ENCODE measurements at regions not wholly inside any gene's neighbourhood (a gene's known extent, or its start where the extent isn't known, plus 50 kb on each side); places are given as distances from the start of the nearest gene placed in this dataset.
"Not testable (repeated sequence)": the region's sequence is repeated elsewhere in the genome, so short reads cannot be mapped to it uniquely, and the experiment has no call there.

DNA sequence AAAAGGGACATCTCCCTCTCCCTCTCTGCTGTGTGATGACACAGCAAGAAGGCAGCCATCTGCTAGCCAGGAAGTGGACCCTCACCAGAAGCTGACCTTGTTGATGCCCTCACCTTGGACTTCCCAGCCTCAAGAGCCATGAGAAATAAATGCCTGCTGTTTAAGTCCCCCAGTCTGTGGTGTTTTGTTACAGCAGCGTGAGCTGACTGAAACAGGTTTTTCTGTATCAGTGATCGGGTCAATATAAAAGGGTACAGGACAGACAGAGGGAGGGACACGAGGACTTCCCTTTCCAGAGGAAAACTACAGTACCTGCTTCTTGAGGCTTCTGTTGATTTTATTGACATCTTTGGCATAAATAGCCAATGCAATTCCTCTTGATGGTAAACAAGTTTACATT, 510.3 kb upstream of the CHAC2 start:
- no peak for DNase-seq

GRCh38 chr2:53253244-53253643, 514.4 kb upstream of the CHAC2 start:
- no peak for DNase-seq

DNA sequence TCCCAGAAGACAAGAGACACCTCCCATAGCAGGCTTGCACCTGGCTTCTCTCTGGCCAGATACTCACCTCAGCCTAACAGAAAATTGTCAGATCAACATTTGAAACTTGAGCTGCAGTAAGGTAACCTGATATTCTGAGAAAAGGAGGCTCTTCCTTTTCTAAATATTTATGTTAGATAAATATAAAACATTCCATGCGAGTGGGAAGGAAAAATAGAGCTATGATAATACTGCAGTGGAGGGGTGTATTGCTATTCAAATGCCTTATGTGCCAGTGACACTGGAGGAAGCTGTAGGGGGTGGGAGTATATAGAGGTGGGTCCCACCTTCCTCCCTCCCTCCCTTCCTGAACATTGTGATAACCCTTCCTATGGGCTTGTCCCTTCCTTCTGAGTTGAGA, 515.5 kb upstream of the CHAC2 start:
- DNase-seq = no peak

DNA sequence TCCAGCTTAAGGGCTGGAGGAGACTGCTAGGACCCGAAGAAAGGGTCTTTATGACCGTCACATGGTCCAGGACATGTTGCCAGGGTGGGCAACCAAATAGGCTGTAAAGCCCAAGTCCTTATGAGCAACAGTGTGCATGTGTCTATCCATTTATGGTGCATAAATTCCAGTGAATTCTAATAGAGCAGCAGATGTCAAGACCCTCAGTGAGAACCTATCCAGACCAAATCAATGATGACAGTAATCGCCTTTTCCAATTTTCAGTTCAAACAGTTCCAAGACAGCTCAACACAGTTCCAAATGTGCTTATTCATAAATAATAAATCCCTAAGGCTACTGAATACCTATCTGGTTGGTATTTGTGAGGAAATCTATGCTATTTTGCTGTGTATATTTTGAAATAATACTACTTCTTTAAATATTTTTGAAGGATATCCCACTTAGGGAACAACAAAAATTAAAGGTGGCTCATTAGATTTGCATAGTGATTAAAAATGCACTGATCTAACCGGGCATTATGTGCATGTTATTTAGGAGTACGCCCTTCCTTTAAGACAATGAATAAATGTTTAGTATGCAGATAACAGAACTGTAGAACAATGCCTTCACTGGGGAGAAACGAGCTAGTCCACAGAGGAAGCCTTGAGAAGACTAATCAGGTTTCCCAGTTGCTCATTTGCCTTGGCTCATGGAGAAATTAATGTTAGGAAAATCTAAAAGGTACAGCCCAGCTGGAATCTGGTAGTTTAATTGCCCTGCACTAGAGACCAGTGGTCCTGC, 519.5 kb upstream of the CHAC2 start:
- DNase-seq = no peak

DNA sequence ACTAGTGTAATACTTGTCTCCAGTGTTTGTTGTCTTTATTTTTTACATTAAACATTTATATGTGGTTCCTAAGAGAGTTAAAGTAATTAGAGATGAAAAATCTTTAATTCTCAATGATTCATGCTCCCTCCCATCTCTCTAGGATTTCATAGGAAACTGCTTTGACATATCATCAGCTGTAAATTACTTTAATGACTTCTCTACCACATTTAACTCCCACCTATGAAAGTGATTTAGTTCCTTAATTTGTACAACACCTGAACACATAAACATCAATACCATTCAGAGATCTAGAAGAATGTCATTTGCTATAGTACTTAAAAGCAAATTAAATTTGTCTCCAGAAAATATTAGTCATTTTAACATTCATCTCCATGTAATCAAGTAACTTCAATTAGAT, 524.2 kb upstream of the CHAC2 start:
- DNase-seq = no peak

DNA sequence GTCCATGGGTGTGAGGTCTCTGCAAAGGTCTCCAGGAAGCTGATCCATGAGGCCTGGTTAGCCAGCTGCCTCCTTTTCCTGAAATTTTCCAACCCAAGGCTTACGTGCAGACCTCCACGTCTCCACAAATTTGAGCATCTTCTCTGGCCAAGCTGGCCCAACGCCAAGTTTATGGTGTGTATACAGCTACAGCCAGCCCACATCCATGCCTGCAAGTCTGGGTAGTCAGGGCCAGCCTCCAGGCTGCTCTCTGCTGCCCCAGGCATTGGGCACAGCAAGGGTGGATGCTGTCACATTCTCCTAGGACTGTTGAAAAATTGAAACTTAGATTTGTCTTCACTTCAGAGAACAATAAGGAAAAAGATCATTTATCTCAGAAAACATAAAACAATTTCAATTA, 525.5 kb upstream of the CHAC2 start:
- DNase-seq = no peak

GRCh38 chr2:53235836-53236582, 531.6 kb upstream of the CHAC2 start:
- no peak for DNase-seq

DNA sequence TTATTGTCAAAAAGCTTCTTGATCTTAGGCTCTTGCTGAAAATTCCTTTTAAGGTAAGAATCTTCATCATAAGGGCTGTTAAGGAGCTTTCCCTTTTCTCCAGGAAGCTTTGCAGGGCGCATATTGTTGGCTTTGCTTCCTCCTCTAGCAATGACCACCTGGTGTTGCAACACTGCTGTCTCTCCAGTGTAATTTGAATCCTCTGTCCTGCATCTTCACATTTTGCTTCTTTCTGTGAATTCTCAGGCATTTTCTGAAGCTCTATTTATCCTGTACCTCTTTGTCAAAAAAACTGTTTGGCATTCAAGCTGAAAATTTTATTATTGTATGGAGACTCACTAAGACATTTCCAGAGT, 533.1 kb upstream of the CHAC2 start:
- peak; percentile 7 for DNase-seq

GRCh38 chr2:53233759-53234547, 533.7 kb upstream of the CHAC2 start:
- DNase-seq = no peak

- no peak for DNase-seq
Observed at GRCh38 chr2:53231908-53232307, 535.7 kb upstream of the CHAC2 start.

GRCh38 chr2:53230691-53231090, 536.9 kb upstream of the CHAC2 start:
- no peak for DNase-seq

GRCh38 chr2:53227535-53227934, 540.1 kb upstream of the CHAC2 start:
- DNase-seq = no peak

DNA sequence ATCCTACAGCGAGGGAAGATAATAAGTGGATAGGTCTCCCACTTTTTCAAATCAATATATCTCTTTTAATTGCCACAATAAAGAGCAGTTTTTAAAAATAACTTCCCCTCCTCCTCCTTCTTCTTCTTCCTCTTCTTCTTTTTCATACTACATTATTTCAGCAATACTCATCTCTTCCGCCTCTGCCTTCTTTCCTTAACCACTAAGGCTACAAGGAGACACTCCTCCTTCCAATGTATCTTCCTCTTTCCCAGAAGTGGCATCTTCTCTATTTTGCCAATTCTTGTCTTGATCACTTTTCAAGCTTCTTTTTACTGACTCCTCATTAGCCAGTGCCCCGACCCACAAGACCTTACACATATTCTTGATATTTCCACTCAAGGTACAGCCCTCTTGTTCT, 546.6 kb upstream of the CHAC2 start:
- DNase-seq = no peak

GRCh38 chr2:53217250-53217649, 550.4 kb upstream of the CHAC2 start:
- no peak for DNase-seq

DNA sequence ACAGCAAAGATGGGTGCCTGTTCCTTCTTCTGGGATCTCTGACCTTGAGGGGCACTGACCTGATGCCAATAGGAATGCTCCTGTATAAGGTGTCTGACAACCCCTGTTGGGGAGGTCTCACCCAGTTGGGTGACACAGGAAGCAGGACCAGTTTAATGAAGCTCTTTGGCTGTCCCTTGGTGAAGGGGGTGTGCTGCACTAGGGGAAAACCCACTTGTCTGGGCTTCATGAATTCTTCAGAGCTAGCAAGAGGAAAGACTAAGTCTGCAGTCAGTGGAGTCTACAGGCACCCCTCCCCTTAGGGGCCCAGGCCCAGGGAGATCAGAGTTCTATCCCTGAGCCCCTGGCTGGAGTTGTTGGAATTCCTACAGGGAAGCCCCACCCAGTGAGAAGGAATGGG, 550.8 kb upstream of the CHAC2 start:
- no peak for DNase-seq

- no peak for DNase-seq
Observed at GRCh38 chr2:53212576-53212975, 555.0 kb upstream of the CHAC2 start.

GRCh38 chr2:53211201-53211774, 556.3 kb upstream of the CHAC2 start:
- DNase-seq = no peak

DNA sequence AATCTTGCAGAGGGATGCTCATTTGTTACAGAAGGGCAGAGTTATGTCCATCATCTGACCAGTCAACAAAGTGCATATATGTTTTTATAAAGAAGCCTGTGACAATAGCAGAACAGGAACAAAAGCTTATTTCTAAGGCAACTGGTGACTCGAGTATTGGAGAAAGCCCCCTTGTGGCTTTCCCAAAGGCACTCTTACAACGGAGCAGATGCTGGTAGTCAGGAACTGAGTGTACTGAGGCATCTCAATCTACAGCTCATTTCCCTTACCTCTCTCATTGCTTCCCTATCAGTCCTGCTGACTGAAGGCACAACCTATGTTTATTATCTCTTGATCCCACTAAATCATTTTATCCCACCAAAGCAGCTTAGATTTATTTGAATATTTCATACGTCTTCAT, 557.1 kb upstream of the CHAC2 start:
- DNase-seq = no peak

- no peak for DNase-seq
Observed at GRCh38 chr2:53209679-53210458, 557.7 kb upstream of the CHAC2 start.

DNA sequence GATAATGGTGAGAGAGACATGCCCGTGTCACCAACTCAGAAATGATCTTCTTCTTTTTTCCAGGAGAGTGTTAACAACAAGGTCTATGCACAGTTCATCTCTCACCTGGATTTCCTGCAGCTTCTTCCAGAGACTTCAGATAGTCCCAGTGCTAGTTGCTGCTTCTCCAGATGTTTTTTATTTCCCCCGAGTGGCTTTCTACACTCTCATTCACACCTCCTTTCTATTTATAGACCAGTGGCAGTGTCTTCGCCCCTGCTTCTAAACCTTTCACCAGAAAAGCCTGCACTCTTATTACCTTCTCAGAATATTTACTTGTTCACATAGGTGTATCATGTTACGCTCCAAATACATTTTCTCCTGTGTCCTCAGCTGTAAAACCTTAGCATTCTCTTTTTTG, 558.8 kb upstream of the CHAC2 start:
- peak; percentile 15 for DNase-seq

DNA sequence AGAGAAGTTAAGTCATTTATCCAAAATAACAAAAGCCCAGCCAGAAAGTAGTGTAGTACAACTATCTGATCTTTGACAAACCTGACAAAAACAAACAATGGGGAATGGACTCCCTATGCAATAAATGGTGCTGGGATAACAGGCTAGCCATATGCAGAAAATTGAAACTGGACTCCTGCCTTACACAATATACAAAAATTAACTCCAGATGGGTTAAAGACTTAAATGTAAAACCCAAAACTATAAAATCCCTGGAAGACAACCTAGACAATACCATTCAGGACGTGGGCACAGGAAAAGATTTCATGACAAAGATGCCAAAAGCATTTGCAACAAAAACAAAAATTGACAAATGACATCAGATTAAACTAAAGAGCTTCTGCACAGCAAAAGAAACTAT, 561.4 kb upstream of the CHAC2 start:
- DNase-seq = not testable (repeated sequence)

- peak; percentile 48 for DNase-seq
Observed at GRCh38 chr2:53202063-53202462, 565.5 kb upstream of the CHAC2 start.
